H1 (cell line): ENCODE measurements at regions not wholly inside any gene's neighbourhood (a gene's known extent, or its start where the extent isn't known, plus 50 kb on each side); places are given as distances from the start of the nearest gene placed in this dataset.

ENCODE experiments used
- CBX8 ChIP-seq: fragments of 300-800, 300-1000 bp; sonication (generic); IDR thresholded peaks from 2 replicates; pipeline ENCODE4 v1.7.1; 2016; ENCODE audit warnings: low read depth, low read length, borderline replicate concordance
- CHD1 ChIP-seq: IDR thresholded peaks from 2 replicates; pipeline ENCODE4 v1.6.1; 2012; ENCODE audit warnings: low read depth, low read length, improper control_type of control experiment
- EP300 ChIP-seq, 2 experiments: IDR thresholded peaks; 1 replicate in 1 of 2; 2 replicates in 1 of 2; pipeline ENCODE4 v1.6.1; 2011 to 2012; ENCODE audit warnings: low read depth in 2 of 2, low read length in 2 of 2, mild to moderate bottlenecking in 2 of 2, borderline replicate concordance in 1 of 2, inconsistent platforms in 1 of 2, moderate library complexity in 1 of 2
- JUN ChIP-seq: IDR thresholded peaks from 2 replicates; pipeline ENCODE4 v1.6.1; 2011; ENCODE audit warnings: low read depth, mild to moderate bottlenecking, improper control_type of control experiment, low read length
- PHF8 ChIP-seq: fragments of 200-600 bp; sonication (generic); conservative IDR thresholded peaks from 2 replicates; pipeline ENCODE4 v1.7.1; 2012; ENCODE audit warnings: low read depth, mild to moderate bottlenecking, inconsistent platforms, low read length, moderate library complexity
- RAD21 ChIP-seq, 2 experiments: IDR thresholded peaks in 1 of 2; conservative IDR thresholded peaks in 1 of 2; 2 replicates each; pipeline ENCODE4 v1.6.1; 2011; ENCODE audit warnings: low read depth in 2 of 2, low read length in 2 of 2, improper control_type of control experiment in 1 of 2, inconsistent platforms in 1 of 2, mild to moderate bottlenecking in 1 of 2, moderate library complexity in 1 of 2
- ZNF274 ChIP-seq: IDR thresholded peaks from 2 replicates; pipeline ENCODE4 v1.7.0; 2012; ENCODE audit warnings: low read length, borderline replicate concordance; ENCODE audit errors: extremely low read depth
- TF ChIP-seq, protein P1 (sequence below): fragments of 300-600 bp; sonication (generic); IDR thresholded peaks from 2 replicates; pipeline ENCODE4 v1.7.1; 2012; ENCODE audit warnings: low read length, moderate library complexity, mild to moderate bottlenecking, inconsistent platforms; ENCODE audit not compliant: insufficient replicate concordance
- TF ChIP-seq, protein P2 (sequence below): IDR thresholded peaks from 2 replicates; pipeline ENCODE4 v1.6.1; 2011; ENCODE audit warnings: low read depth, mild to moderate bottlenecking, low read length; ENCODE audit not compliant: insufficient read depth

DNA sequence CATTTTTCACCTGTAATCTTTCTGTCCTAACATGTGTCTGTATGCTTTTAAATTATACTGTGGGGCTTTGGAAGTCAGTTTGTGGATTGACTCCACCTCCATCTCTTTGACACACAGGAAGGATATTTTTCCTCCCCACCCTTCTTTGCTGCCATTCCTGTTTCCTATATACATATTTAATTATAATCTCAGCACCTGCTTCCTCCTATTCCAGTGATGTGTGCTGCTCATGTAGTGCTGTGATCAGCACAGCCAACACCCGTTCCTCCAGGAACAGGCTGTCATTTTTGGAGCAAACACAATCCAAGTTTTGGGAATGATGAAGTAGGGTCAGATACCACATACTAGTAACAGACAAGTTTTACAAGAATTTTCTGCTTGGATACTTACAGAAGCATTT is 135.0 kb upstream of the PRPS1L1 start (continued):
- TF ChIP-seq, protein P1, sequence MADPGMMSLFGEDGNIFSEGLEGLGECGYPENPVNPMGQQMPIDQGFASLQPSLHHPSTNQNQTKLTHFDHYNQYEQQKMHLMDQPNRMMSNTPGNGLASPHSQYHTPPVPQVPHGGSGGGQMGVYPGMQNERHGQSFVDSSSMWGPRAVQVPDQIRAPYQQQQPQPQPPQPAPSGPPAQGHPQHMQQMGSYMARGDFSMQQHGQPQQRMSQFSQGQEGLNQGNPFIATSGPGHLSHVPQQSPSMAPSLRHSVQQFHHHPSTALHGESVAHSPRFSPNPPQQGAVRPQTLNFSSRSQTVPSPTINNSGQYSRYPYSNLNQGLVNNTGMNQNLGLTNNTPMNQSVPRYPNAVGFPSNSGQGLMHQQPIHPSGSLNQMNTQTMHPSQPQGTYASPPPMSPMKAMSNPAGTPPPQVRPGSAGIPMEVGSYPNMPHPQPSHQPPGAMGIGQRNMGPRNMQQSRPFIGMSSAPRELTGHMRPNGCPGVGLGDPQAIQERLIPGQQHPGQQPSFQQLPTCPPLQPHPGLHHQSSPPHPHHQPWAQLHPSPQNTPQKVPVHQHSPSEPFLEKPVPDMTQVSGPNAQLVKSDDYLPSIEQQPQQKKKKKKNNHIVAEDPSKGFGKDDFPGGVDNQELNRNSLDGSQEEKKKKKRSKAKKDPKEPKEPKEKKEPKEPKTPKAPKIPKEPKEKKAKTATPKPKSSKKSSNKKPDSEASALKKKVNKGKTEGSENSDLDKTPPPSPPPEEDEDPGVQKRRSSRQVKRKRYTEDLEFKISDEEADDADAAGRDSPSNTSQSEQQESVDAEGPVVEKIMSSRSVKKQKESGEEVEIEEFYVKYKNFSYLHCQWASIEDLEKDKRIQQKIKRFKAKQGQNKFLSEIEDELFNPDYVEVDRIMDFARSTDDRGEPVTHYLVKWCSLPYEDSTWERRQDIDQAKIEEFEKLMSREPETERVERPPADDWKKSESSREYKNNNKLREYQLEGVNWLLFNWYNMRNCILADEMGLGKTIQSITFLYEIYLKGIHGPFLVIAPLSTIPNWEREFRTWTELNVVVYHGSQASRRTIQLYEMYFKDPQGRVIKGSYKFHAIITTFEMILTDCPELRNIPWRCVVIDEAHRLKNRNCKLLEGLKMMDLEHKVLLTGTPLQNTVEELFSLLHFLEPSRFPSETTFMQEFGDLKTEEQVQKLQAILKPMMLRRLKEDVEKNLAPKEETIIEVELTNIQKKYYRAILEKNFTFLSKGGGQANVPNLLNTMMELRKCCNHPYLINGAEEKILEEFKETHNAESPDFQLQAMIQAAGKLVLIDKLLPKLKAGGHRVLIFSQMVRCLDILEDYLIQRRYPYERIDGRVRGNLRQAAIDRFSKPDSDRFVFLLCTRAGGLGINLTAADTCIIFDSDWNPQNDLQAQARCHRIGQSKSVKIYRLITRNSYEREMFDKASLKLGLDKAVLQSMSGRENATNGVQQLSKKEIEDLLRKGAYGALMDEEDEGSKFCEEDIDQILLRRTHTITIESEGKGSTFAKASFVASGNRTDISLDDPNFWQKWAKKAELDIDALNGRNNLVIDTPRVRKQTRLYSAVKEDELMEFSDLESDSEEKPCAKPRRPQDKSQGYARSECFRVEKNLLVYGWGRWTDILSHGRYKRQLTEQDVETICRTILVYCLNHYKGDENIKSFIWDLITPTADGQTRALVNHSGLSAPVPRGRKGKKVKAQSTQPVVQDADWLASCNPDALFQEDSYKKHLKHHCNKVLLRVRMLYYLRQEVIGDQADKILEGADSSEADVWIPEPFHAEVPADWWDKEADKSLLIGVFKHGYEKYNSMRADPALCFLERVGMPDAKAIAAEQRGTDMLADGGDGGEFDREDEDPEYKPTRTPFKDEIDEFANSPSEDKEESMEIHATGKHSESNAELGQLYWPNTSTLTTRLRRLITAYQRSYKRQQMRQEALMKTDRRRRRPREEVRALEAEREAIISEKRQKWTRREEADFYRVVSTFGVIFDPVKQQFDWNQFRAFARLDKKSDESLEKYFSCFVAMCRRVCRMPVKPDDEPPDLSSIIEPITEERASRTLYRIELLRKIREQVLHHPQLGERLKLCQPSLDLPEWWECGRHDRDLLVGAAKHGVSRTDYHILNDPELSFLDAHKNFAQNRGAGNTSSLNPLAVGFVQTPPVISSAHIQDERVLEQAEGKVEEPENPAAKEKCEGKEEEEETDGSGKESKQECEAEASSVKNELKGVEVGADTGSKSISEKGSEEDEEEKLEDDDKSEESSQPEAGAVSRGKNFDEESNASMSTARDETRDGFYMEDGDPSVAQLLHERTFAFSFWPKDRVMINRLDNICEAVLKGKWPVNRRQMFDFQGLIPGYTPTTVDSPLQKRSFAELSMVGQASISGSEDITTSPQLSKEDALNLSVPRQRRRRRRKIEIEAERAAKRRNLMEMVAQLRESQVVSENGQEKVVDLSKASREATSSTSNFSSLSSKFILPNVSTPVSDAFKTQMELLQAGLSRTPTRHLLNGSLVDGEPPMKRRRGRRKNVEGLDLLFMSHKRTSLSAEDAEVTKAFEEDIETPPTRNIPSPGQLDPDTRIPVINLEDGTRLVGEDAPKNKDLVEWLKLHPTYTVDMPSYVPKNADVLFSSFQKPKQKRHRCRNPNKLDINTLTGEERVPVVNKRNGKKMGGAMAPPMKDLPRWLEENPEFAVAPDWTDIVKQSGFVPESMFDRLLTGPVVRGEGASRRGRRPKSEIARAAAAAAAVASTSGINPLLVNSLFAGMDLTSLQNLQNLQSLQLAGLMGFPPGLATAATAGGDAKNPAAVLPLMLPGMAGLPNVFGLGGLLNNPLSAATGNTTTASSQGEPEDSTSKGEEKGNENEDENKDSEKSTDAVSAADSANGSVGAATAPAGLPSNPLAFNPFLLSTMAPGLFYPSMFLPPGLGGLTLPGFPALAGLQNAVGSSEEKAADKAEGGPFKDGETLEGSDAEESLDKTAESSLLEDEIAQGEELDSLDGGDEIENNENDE = no peak
- no peak for TF ChIP-seq ZNF274
- TF ChIP-seq JUN = no peak
- TF ChIP-seq RAD21 (IDR thresholded peaks at IDR 0.05 in 1 of 2, conservative IDR thresholded peaks at IDR 0.05 in 1 of 2; ENCODE audit: low read depth in 2 of 2, low read length in 2 of 2) = no peak
- TF ChIP-seq, protein P2, sequence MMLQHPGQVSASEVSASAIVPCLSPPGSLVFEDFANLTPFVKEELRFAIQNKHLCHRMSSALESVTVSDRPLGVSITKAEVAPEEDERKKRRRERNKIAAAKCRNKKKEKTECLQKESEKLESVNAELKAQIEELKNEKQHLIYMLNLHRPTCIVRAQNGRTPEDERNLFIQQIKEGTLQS = no peak
- TF ChIP-seq EP300 (IDR thresholded peaks at IDR 0.05; ENCODE audit: borderline replicate concordance in 1 of 2, low read depth in 2 of 2, low read length in 2 of 2) = no peak
- no peak for TF ChIP-seq PHF8
- TF ChIP-seq CHD1 = no peak
- no peak for TF ChIP-seq CBX8
